MM.1S (cell line): ENCODE measurements at regions not wholly inside any gene's neighbourhood (a gene's known extent, or its start where the extent isn't known, plus 50 kb on each side); places are given as distances from the start of the nearest gene placed in this dataset.

Source experiments
- DNase-seq: peaks from one replicate; pipeline ENCODE4 v3.0.0-alpha.2; 2015
- H2AFZ ChIP-seq: fragments of 300-600 bp; sonication (generic); 2 replicates; pipeline ENCODE4 v1.6.0; 2016; ENCODE audit warnings: antibody characterized with exemption, low read length
- H3F3A ChIP-seq: fragments of 300-600 bp; sonication (generic); 2 replicates; pipeline ENCODE4 v1.6.1; 2016; ENCODE audit warnings: mild to moderate bottlenecking, antibody characterized with exemption, low read length, moderate library complexity, mixed read lengths; ENCODE audit not compliant: insufficient read depth
- H3K27ac ChIP-seq: fragments of 300-600 bp; sonication (generic); 2 replicates; pipeline ENCODE4 v1.5.1; 2016; ENCODE audit warnings: mild to moderate bottlenecking, low read length
- H3K27me3 ChIP-seq: fragments of 300-600 bp; sonication (generic); replicated peaks from 2 replicates; pipeline ENCODE4 v1.6.0; 2016; ENCODE audit warnings: low read length; ENCODE audit not compliant: insufficient read depth
- H3K36me3 ChIP-seq: fragments of 300-600 bp; sonication (generic); replicated peaks from 2 replicates; pipeline ENCODE4 v1.6.1; 2016; ENCODE audit warnings: mild to moderate bottlenecking, low read length, mixed read lengths; ENCODE audit not compliant: insufficient read depth
- H3K4me1 ChIP-seq: fragments of 300-600 bp; sonication (generic); 2 replicates; pipeline ENCODE4 v1.6.1; 2016; ENCODE audit warnings: low read length, mixed read lengths
- H3K4me2 ChIP-seq: fragments of 300-600 bp; sonication (generic); 2 replicates; pipeline ENCODE4 v1.6.0; 2016; ENCODE audit warnings: low read depth, low read length
- H3K4me3 ChIP-seq: fragments of 300-600 bp; sonication (generic); 2 replicates; pipeline ENCODE4 v1.5.1; 2016; ENCODE audit warnings: low read length, mixed read lengths
- H3K79me2 ChIP-seq: fragments of 300-600 bp; sonication (generic); 2 replicates; pipeline ENCODE4 v1.6.1; 2016; ENCODE audit warnings: mixed run types, low read length, mixed read lengths
- H3K9ac ChIP-seq: fragments of 300-600 bp; sonication (generic); 2 replicates; pipeline ENCODE4 v1.6.1; 2016; ENCODE audit warnings: low read length, mixed read lengths
- H3K9me2 ChIP-seq: fragments of 300-600 bp; sonication (generic); replicated peaks from 2 replicates; pipeline ENCODE4 v1.6.1; 2016; ENCODE audit warnings: mild to moderate bottlenecking, low read length, mixed read lengths; ENCODE audit not compliant: insufficient read depth
- H3K9me3 ChIP-seq: fragments of 300-600 bp; sonication (generic); replicated peaks from 2 replicates; pipeline ENCODE4 v1.6.1; 2016; ENCODE audit warnings: mild to moderate bottlenecking, low read length, mixed read lengths; ENCODE audit not compliant: insufficient read depth
- H4K20me1 ChIP-seq: fragments of 300-600 bp; sonication (generic); 2 replicates; pipeline ENCODE4 v1.6.1; 2016; ENCODE audit warnings: mild to moderate bottlenecking, low read length, moderate library complexity, mixed read lengths; ENCODE audit not compliant: insufficient read depth
- EZH2 ChIP-seq: fragments of 300-600 bp; sonication (generic); optimal IDR thresholded peaks from 2 replicates; pipeline ENCODE3; 2017; ENCODE audit warnings: low read depth, mild to moderate bottlenecking, antibody characterized with exemption, low read length, mixed read lengths
- EZH2phosphoT487 ChIP-seq: fragments of 300-600 bp; sonication (generic); IDR thresholded peaks from 2 replicates; pipeline ENCODE4 v1.6.1; 2018; ENCODE audit warnings: antibody characterized with exemption, low read length
- TF ChIP-seq, protein P1 (sequence below): fragments of 300-600 bp; sonication (generic); IDR thresholded peaks from 2 replicates; pipeline ENCODE4 v1.5.1; 2016; ENCODE audit warnings: antibody characterized with exemption, low read length, mixed read lengths

DNA sequence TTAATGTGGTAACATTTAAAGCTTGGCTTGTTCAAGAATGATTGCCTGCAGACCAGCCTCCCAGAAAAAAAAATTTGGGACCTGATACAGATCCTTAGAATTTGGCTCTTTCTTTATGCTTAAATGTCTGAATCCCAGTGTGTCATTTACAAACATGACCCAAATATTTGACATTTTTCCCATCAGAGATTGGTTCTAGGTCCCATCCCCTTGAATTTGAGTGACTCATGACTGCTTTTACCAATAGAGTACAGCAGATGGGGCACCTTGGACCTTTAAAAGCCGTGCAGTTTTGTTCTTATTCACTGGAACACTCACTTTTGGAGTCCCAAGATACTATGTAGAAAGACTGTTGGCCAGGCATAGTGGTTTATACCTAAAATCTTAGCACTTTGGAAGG lies 231.6 kb downstream of the ZIC1 start:
- Histone ChIP-seq H3K9ac (no peak overlapping the region), H4K20me1 (no peaks in the 10 kb centered on the region), H3K27me3 (no peaks in the 10 kb centered on the region), H3K36me3 (no peaks in the 10 kb centered on the region), H3F3A (no peaks in the 10 kb centered on the region), H3K9me3 (no peaks in the 10 kb centered on the region), H3K4me1 (no peaks in the 10 kb centered on the region), H3K4me2 (no peak overlapping the region), H3K79me2 (no peaks in the 10 kb centered on the region), H3K27ac (no peak overlapping the region), H3K4me3 (no peak overlapping the region), H2AFZ (no peak overlapping the region), H3K9me2 (no peaks in the 10 kb centered on the region)
- TF ChIP-seq EZH2phosphoT487, result no peak
- TF ChIP-seq EZH2, result no peak
- TF ChIP-seq, protein P1, sequence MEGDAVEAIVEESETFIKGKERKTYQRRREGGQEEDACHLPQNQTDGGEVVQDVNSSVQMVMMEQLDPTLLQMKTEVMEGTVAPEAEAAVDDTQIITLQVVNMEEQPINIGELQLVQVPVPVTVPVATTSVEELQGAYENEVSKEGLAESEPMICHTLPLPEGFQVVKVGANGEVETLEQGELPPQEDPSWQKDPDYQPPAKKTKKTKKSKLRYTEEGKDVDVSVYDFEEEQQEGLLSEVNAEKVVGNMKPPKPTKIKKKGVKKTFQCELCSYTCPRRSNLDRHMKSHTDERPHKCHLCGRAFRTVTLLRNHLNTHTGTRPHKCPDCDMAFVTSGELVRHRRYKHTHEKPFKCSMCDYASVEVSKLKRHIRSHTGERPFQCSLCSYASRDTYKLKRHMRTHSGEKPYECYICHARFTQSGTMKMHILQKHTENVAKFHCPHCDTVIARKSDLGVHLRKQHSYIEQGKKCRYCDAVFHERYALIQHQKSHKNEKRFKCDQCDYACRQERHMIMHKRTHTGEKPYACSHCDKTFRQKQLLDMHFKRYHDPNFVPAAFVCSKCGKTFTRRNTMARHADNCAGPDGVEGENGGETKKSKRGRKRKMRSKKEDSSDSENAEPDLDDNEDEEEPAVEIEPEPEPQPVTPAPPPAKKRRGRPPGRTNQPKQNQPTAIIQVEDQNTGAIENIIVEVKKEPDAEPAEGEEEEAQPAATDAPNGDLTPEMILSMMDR, result no peak
- no peak for DNase-seq

DNA sequence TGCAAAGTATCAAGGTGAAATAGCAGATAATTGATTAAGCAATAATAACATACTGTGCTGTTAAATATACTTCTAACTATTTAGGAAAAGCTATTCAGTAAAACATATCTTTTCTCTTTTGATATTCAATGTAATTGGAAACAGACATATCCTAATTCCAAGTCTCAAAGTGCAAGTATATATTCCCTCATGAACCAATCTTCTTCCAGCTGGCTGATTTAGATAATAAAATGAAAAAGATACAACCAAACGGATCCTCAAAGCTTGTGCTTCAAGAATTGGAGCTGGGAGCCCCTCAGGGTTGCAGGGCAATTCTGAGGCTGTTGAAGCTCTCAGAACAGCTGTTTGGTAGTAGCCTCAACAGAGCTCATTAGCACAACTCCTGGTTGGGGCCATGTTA lies 236.6 kb downstream of the ZIC1 start:
- Histone ChIP-seq H3K4me3 (no peak overlapping the region), H3K9me2 (no peaks in the 10 kb centered on the region), H4K20me1 (no peaks in the 10 kb centered on the region), H3K4me2 (no peak overlapping the region), H3K79me2 (no peaks in the 10 kb centered on the region), H3K27me3 (no peaks in the 10 kb centered on the region), H3K9me3 (no peaks in the 10 kb centered on the region), H3K4me1 (no peaks in the 10 kb centered on the region), H3F3A (no peaks in the 10 kb centered on the region), H3K9ac (no peak overlapping the region), H3K36me3 (no peaks in the 10 kb centered on the region), H2AFZ (no peak overlapping the region), H3K27ac (no peak overlapping the region)
- TF ChIP-seq EZH2phosphoT487 (no peak), EZH2 (no peak)
- TF ChIP-seq, protein P1, result no peak
- no peak for DNase-seq

DNA sequence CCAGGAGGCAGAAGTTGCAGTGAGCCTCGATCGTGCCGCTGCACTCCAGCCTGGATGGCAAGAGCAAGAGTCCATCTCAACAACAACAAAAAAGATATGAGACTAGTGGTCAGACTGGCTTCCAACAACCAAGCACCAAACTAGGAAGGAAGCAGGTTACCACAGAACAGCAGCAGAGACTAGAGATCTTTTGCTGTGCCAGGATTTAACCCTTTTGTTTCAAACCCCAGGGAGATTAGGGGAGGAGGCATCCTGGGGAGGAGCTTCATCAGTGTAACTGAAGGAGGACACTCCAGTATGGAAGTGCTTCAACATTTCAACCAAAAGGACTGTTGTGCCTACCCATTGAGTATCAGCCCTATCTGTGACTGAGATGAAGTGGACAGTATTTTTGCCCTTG lies 240.3 kb downstream of the ZIC1 start:
- Histone ChIP-seq H3K4me2 (no peak overlapping the region), H3K27ac (no peak overlapping the region), H4K20me1 (no peaks in the 10 kb centered on the region), H3F3A (no peaks in the 10 kb centered on the region), H2AFZ (no peak overlapping the region), H3K79me2 (no peaks in the 10 kb centered on the region), H3K36me3 (no peaks in the 10 kb centered on the region), H3K4me1 (no peaks in the 10 kb centered on the region), H3K27me3 (no peaks in the 10 kb centered on the region), H3K9me3 (no peaks in the 10 kb centered on the region), H3K4me3 (no peak overlapping the region), H3K9me2 (no peaks in the 10 kb centered on the region), H3K9ac (no peak overlapping the region)
- DNase-seq, result no peak
- TF ChIP-seq, protein P1, result no peak
- TF ChIP-seq EZH2phosphoT487, result no peak
- no peak for TF ChIP-seq EZH2
